ENCODE measurements at regions not wholly inside any gene's neighbourhood (a gene's known extent, or its start where the extent isn't known, plus 50 kb on each side); places are given as distances from the start of the nearest gene placed in this dataset.

GRCh38 chr2:150955231-150955630 is 306.4 kb downstream of the RBM43 start:
- no peak for DNase-seq (ENCODE audit: low read depth in 1 of 2, low spot score in 1 of 2)
- Histone ChIP-seq H3K4me3 (replicated peaks; ENCODE audit: insufficient read depth, low read length) (no peak overlapping the region), H3K27ac (replicated peaks) (no peak overlapping the region), H3K27me3 (ENCODE audit: insufficient read depth, poor library complexity, severe bottlenecking) (no peaks in the 10 kb centered on the region)
- TF ChIP-seq CTCF (IDR thresholded peaks at IDR 0.05; ENCODE audit: insufficient read depth, low read length): no peak
- TF ChIP-seq REST (IDR thresholded peaks at IDR 0.05; ENCODE audit: insufficient replicate concordance, low read depth): no peak
- no peak for TF ChIP-seq POLR2AphosphoS5 (IDR thresholded peaks at IDR 0.05; ENCODE audit: low read depth)
- TF ChIP-seq GABPA (IDR thresholded peaks at IDR 0.05; ENCODE audit: low read depth): no peak
- TF ChIP-seq SPI1 (IDR thresholded peaks at IDR 0.05; ENCODE audit: borderline replicate concordance, low read depth): no peak

GRCh38 chr2:150946831-150947230 is 314.8 kb downstream of the RBM43 start:
- Histone ChIP-seq H3K27me3 (ENCODE audit: insufficient read depth, poor library complexity, severe bottlenecking) (no peaks in the 10 kb centered on the region), H3K4me3 (replicated peaks; ENCODE audit: insufficient read depth, low read length) (no peak overlapping the region), H3K27ac (replicated peaks) (no peak overlapping the region)
- no peak for DNase-seq (ENCODE audit: low read depth in 1 of 2, low spot score in 1 of 2)
- TF ChIP-seq CTCF (IDR thresholded peaks at IDR 0.05; ENCODE audit: insufficient read depth, low read length): no peak
- no peak for TF ChIP-seq GABPA (IDR thresholded peaks at IDR 0.05; ENCODE audit: low read depth)

GRCh38 chr2:150944315-150944714 is 317.3 kb downstream of the RBM43 start:
- H3K4me3 ChIP-seq (replicated peaks; ENCODE audit: insufficient read depth, low read length): no peak overlapping the region
- DNase-seq (ENCODE audit: low read depth in 1 of 2, low spot score in 1 of 2): no peak
- no peaks in the 10 kb centered on the region for H3K27me3 ChIP-seq (ENCODE audit: insufficient read depth, poor library complexity, severe bottlenecking)
- TF ChIP-seq CTCF (IDR thresholded peaks at IDR 0.05; ENCODE audit: insufficient read depth, low read length): no peak
- TF ChIP-seq POLR2AphosphoS5 (IDR thresholded peaks at IDR 0.05; ENCODE audit: low read depth): no peak
- no peak for TF ChIP-seq REST (IDR thresholded peaks at IDR 0.05; ENCODE audit: insufficient replicate concordance, low read depth)
- TF ChIP-seq SPI1 (IDR thresholded peaks at IDR 0.05; ENCODE audit: borderline replicate concordance, low read depth): no peak
- TF ChIP-seq GABPA (IDR thresholded peaks at IDR 0.05; ENCODE audit: low read depth): no peak
- H3K27ac ChIP-seq (replicated peaks): no peak overlapping the region

GRCh38 chr2:150939087-150939486 is 322.6 kb downstream of the RBM43 start:
- H3K4me3 ChIP-seq (replicated peaks; ENCODE audit: insufficient read depth, low read length): no peak overlapping the region
- no peaks in the 10 kb centered on the region for H3K27me3 ChIP-seq (ENCODE audit: insufficient read depth, poor library complexity, severe bottlenecking)
- TF ChIP-seq REST (IDR thresholded peaks at IDR 0.05; ENCODE audit: insufficient replicate concordance, low read depth) (no peak), POLR2AphosphoS5 (IDR thresholded peaks at IDR 0.05; ENCODE audit: low read depth) (no peak), CTCF (IDR thresholded peaks at IDR 0.05; ENCODE audit: insufficient read depth, low read length) (no peak), SPI1 (IDR thresholded peaks at IDR 0.05; ENCODE audit: borderline replicate concordance, low read depth) (no peak), GABPA (IDR thresholded peaks at IDR 0.05; ENCODE audit: low read depth) (no peak)
- H3K27ac ChIP-seq (replicated peaks): no peak overlapping the region
- DNase-seq (ENCODE audit: low read depth in 1 of 2, low spot score in 1 of 2): no peak
